Mesenchymal stem cell (in vitro differentiated cells and primary cell): ENCODE measurements at regions not wholly inside any gene's neighbourhood (a gene's known extent, or its start where the extent isn't known, plus 50 kb on each side); places are given as distances from the start of the nearest gene placed in this dataset.

Experiments
- DNase-seq: peaks from one replicate; pipeline ENCODE4 v3.0.0-alpha.2; 2013
- H2AFZ ChIP-seq: one replicate; pipeline ENCODE4 v1.6.1; 2013; ENCODE audit warnings: low read depth, mild to moderate bottlenecking, control low read depth, inconsistent platforms, low read length, moderate library complexity
- H2AK5ac ChIP-seq: 2 replicates; pipeline ENCODE4 v1.6.1; 2013; ENCODE audit warnings: low read length, moderate library complexity, mild to moderate bottlenecking, inconsistent platforms; ENCODE audit not compliant: severe bottlenecking
- H2BK120ac ChIP-seq: one replicate; pipeline ENCODE4 v1.6.1; 2013; ENCODE audit warnings: low read depth, mild to moderate bottlenecking, inconsistent platforms, low read length, moderate library complexity
- H2BK12ac ChIP-seq, 2 experiments: one replicate each; pipeline ENCODE4 v1.6.1; 2013; ENCODE audit warnings: inconsistent platforms in 2 of 2, low read length in 2 of 2, mild to moderate bottlenecking in 2 of 2, moderate library complexity in 2 of 2, control low read depth in 1 of 2
- H2BK15ac ChIP-seq: one replicate; pipeline ENCODE4 v1.6.1; 2013; ENCODE audit warnings: mild to moderate bottlenecking, low read depth, inconsistent platforms; ENCODE audit not compliant: poor library complexity, severe bottlenecking
- H2BK5ac ChIP-seq: 2 replicates; pipeline ENCODE4 v1.6.1; 2013; ENCODE audit warnings: low read depth, mild to moderate bottlenecking, low read length, control low read depth, inconsistent platforms; ENCODE audit not compliant: poor library complexity, severe bottlenecking
- H3K14ac ChIP-seq, 2 experiments: one replicate each; pipeline ENCODE4 v1.6.1; 2013; ENCODE audit warnings: inconsistent platforms in 2 of 2, low read length in 2 of 2, control low read depth in 1 of 2, mild to moderate bottlenecking in 1 of 2, moderate library complexity in 1 of 2
- H3K18ac ChIP-seq, 2 experiments: one replicate each; pipeline ENCODE4 v1.6.1; 2013; ENCODE audit warnings: inconsistent platforms in 2 of 2, low read length in 2 of 2, control low read depth in 1 of 2, low read depth in 1 of 2, mild to moderate bottlenecking in 1 of 2
- H3K23ac ChIP-seq, 2 experiments: one replicate each; pipeline ENCODE4 v1.6.1; 2013; ENCODE audit warnings: inconsistent platforms in 2 of 2, low read length in 2 of 2, mild to moderate bottlenecking in 2 of 2, moderate library complexity in 2 of 2, control low read depth in 1 of 2
- H3K27ac ChIP-seq: 2 replicates; pipeline ENCODE4 v1.5.1; 2013; ENCODE audit warnings: mild to moderate bottlenecking, moderate library complexity, low read length, control low read depth, inconsistent platforms; ENCODE audit not compliant: poor library complexity, severe bottlenecking
- H3K27me3 ChIP-seq, 2 experiments: 2 replicates each; pipeline versions ENCODE4 v1.6.1 to v1.7.0; 2013; ENCODE audit warnings: low read length in 2 of 2, mild to moderate bottlenecking in 2 of 2, moderate library complexity in 2 of 2, control low read depth in 1 of 2, inconsistent platforms in 1 of 2; ENCODE audit not compliant: control insufficient read depth in 1 of 2, insufficient read depth in 1 of 2
- H3K36me3 ChIP-seq, 2 experiments: 2 replicates each; pipeline versions ENCODE4 v1.6.1 to v1.7.0; 2013; ENCODE audit warnings: low read length in 2 of 2, control low read depth in 1 of 2, inconsistent platforms in 1 of 2, low read depth in 1 of 2, mild to moderate bottlenecking in 1 of 2; ENCODE audit not compliant: insufficient read depth in 2 of 2, control insufficient read depth in 1 of 2
- H3K4ac ChIP-seq, 2 experiments: one replicate each; pipeline ENCODE4 v1.6.1; 2013; ENCODE audit warnings: inconsistent platforms in 2 of 2, low read length in 2 of 2, mild to moderate bottlenecking in 2 of 2, moderate library complexity in 2 of 2, control low read depth in 1 of 2, low read depth in 1 of 2
- H3K4me1 ChIP-seq: 2 replicates; pipeline ENCODE4 v1.6.1; 2013; ENCODE audit warnings: low read depth, low read length, control low read depth; ENCODE audit not compliant: control insufficient read depth, insufficient read depth
- H3K4me2 ChIP-seq: 2 replicates; pipeline ENCODE4 v1.6.1; 2013; ENCODE audit warnings: low read length, mild to moderate bottlenecking, inconsistent platforms; ENCODE audit not compliant: poor library complexity, severe bottlenecking
- H3K4me3 ChIP-seq, 2 experiments: 2 replicates each; pipeline versions ENCODE4 v1.5.1 to v1.7.0; 2013; ENCODE audit warnings: low read length in 2 of 2, mild to moderate bottlenecking in 2 of 2, control low read depth in 1 of 2, low read depth in 1 of 2; ENCODE audit not compliant: insufficient read depth in 1 of 2
- H3K79me1 ChIP-seq: replicated peaks from 2 replicates; pipeline ENCODE4 v1.6.1; 2013; ENCODE audit warnings: mild to moderate bottlenecking, control low read depth, low read length, inconsistent platforms; ENCODE audit not compliant: poor library complexity, severe bottlenecking
- H3K9ac ChIP-seq: 2 replicates; pipeline ENCODE4 v1.7.0; 2013; ENCODE audit warnings: mild to moderate bottlenecking, low read length, moderate library complexity
- H3K9me3 ChIP-seq: 2 replicates; pipeline ENCODE4 v1.7.0; 2013; ENCODE audit warnings: mild to moderate bottlenecking, low read length; ENCODE audit not compliant: control insufficient read depth
- H4K8ac ChIP-seq: one replicate; pipeline ENCODE4 v1.6.1; 2013; ENCODE audit warnings: inconsistent platforms, mild to moderate bottlenecking, low read length, moderate library complexity
- H4K91ac ChIP-seq: one replicate; pipeline ENCODE4 v1.6.1; 2013; ENCODE audit warnings: mild to moderate bottlenecking, low read length, inconsistent platforms
- WGBS: methylation state at CpG from one replicate; pipeline ENCODE4 v1.1.7; 2013; ENCODE audit warnings: mixed read lengths; 5-methylcytosine and 5-hydroxymethylcytosine counted together

GRCh38 chr17:79413611-79414010 is 197.2 kb downstream of the RBFOX3 start:
- no peaks in the 10 kb centered on the region for H3K4me1 ChIP-seq
- H2BK12ac ChIP-seq = no peak overlapping the region
- H3K27ac ChIP-seq = no peak overlapping the region
- H3K4ac ChIP-seq = no peak overlapping the region
- no peaks in the 10 kb centered on the region for H3K79me1 ChIP-seq
- no peak overlapping the region for H4K91ac ChIP-seq
- no peak overlapping the region for H3K9ac ChIP-seq
- H2BK120ac ChIP-seq = no peak overlapping the region
- no peak overlapping the region for H2BK15ac ChIP-seq
- peaks cover 0 to 90% of the 10 kb centered on the region in 2 experiments for H3K27me3 ChIP-seq
- H3K4me2 ChIP-seq = no peak overlapping the region
- DNase-seq = no peak
- no peaks in the 10 kb centered on the region for H3K9me3 ChIP-seq
- no peak overlapping the region for H4K8ac ChIP-seq
- no peak overlapping the region for H2BK5ac ChIP-seq
- H3K4me3 ChIP-seq = peak overlapping the region in 1 of 2 experiments; percentile 1
- H3K36me3 ChIP-seq = no peaks in the 10 kb centered on the region
- WGBS = 74% methylated on average over 10 of the region's 11 CpGs
- H2AFZ ChIP-seq = no peak overlapping the region
- H3K18ac ChIP-seq = no peak overlapping the region
- H2AK5ac ChIP-seq = no peak overlapping the region
- no peak overlapping the region for H3K14ac ChIP-seq
- H3K23ac ChIP-seq = no peak overlapping the region

- Histone ChIP-seq H2BK5ac (no peak overlapping the region), H3K36me3 (no peaks in the 10 kb centered on the region), H3K23ac (no peak overlapping the region), H2BK12ac (no peak overlapping the region), H4K8ac (no peak overlapping the region), H2BK120ac (no peak overlapping the region), H3K27ac (no peak overlapping the region), H3K4me2 (no peak overlapping the region), H3K4me3 (no peak overlapping the region), H3K9me3 (no peaks in the 10 kb centered on the region), H2AK5ac (no peak overlapping the region), H3K4me1 (no peaks in the 10 kb centered on the region), H2BK15ac (no peak overlapping the region), H4K91ac (no peak overlapping the region), H3K27me3 (peaks cover 5 to 90% of the 10 kb centered on the region in 2 experiments), H3K4ac (no peak overlapping the region), H3K14ac (no peak overlapping the region), H2AFZ (no peak overlapping the region), H3K9ac (no peak overlapping the region), H3K18ac (no peak overlapping the region), H3K79me1 (no peaks in the 10 kb centered on the region)
- no peak for DNase-seq
- 82% methylated on average over 2 of the region's 3 CpGs for WGBS
These were observed 197.9 kb downstream of the RBFOX3 start for GRCh38 chr17:79412886-79413390.

- H3K9me3 ChIP-seq = no peaks in the 10 kb centered on the region
- 76% methylated on average over 3 of the region's 3 CpGs for WGBS
- H3K27ac ChIP-seq = no peak overlapping the region
These were observed 198.7 kb downstream of the RBFOX3 start for GRCh38 chr17:79412110-79412509.

GRCh38 chr17:79411419-79411818 is 199.4 kb downstream of the RBFOX3 start:
- WGBS = 66% methylated on average over 8 of the region's 8 CpGs
- H3K23ac ChIP-seq = no peak overlapping the region

More at GRCh38 chr17:79412110-79412509, 198.7 kb downstream of the RBFOX3 start:
- Histone ChIP-seq H3K9ac (no peak overlapping the region), H3K4me3 (no peak overlapping the region), H3K4me1 (no peaks in the 10 kb centered on the region), H3K79me1 (no peaks in the 10 kb centered on the region), H2BK120ac (no peak overlapping the region), H2AFZ (no peak overlapping the region), H2AK5ac (no peak overlapping the region), H3K14ac (no peak overlapping the region), H2BK12ac (no peak overlapping the region), H4K91ac (no peak overlapping the region), H2BK5ac (no peak overlapping the region), H3K18ac (no peak overlapping the region), H3K23ac (no peak overlapping the region), H3K27me3 (peaks cover 13 to 90% of the 10 kb centered on the region in 2 experiments), H2BK15ac (no peak overlapping the region), H3K4ac (no peak overlapping the region), H3K4me2 (no peak overlapping the region), H3K36me3 (no peaks in the 10 kb centered on the region), H4K8ac (no peak overlapping the region)
- DNase-seq = no peak

More at GRCh38 chr17:79411419-79411818, 199.4 kb downstream of the RBFOX3 start:
- H3K27ac ChIP-seq = no peak overlapping the region
- H2BK15ac ChIP-seq = no peak overlapping the region
- H2BK120ac ChIP-seq = no peak overlapping the region
- no peak overlapping the region for H3K9ac ChIP-seq
- H3K9me3 ChIP-seq = no peaks in the 10 kb centered on the region
- peaks cover 16 to 91% of the 10 kb centered on the region in 2 experiments for H3K27me3 ChIP-seq
- H2AFZ ChIP-seq = no peak overlapping the region
- no peaks in the 10 kb centered on the region for H3K79me1 ChIP-seq
- no peak overlapping the region for H3K18ac ChIP-seq
- H2AK5ac ChIP-seq = no peak overlapping the region
- no peak overlapping the region for H3K14ac ChIP-seq
- no peaks in the 10 kb centered on the region for H3K36me3 ChIP-seq
- H4K8ac ChIP-seq = no peak overlapping the region
- no peak overlapping the region for H3K4me2 ChIP-seq
- H3K4me1 ChIP-seq = no peaks in the 10 kb centered on the region
- H3K4me3 ChIP-seq = no peak overlapping the region
- no peak overlapping the region for H3K4ac ChIP-seq
- no peak overlapping the region for H2BK5ac ChIP-seq
- peak overlapping the region; percentile 43 for H4K91ac ChIP-seq
- H2BK12ac ChIP-seq = no peak overlapping the region
- no peak for DNase-seq
